ENCODE measurements at regions not wholly inside any gene's neighbourhood (a gene's known extent, or its start where the extent isn't known, plus 50 kb on each side); places are given as distances from the start of the nearest gene placed in this dataset.

DNA sequence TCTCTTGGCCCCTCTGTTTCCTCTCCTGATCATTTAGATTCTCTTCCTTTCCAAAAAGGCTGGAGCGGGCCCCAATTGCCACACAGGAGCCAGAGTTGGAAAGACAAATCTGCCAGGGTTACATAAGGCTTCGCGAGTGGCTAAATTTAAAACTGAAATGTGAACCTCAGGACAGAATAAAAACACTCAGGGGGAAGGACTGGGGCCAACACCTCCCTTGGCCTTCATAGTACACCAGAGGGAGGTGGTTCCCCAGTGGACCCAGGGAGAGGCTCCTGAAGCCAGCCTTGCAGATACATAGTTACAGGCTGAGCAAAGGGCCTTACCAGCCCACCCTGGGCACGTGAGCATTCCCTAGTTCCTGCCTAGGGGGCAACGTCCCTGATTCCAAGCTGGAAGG lies 150.1 kb downstream of the MN1 start:
- ATAC-seq (peak; percentile 89 to 93), DNase-seq (peak; percentile 83 to 95)
- TF ChIP-seq CTCF (IDR thresholded peaks at IDR 0.05 in 4 of 5, conservative IDR thresholded peaks at IDR 0.05 in 1 of 5) (peak in 2 of 5 experiments; percentile 22 to 39), POLR2A (IDR thresholded peaks at IDR 0.05) (peak; percentile 39 to 41)
- H3K36me3 ChIP-seq = no peaks in the 10 kb centered on the region
- H3K27ac ChIP-seq = peak overlapping the region; percentile 86 to 97 (median 96)
- intact Hi-C loops (cut with DNase I; ENCODE audit: low total_unique reads) (loop anchor here (1.0 to 2.0 kb wide), 3 partner anchors 35 to 139 kb away; no protein-coding TSS in a partner anchor), in situ Hi-C loops (cut with MboI; ENCODE audit: low sequenced_read_pairs in 4 of 4) (no loop called here)
- peaks cover 0 to 1% (median 0%) of the 10 kb centered on the region in 3 donors for H3K9me3 ChIP-seq
- peaks cover 34 to 38% of the 10 kb centered on the region in 2 donors for H3K4me1 ChIP-seq
- H3K4me3 ChIP-seq = no peak overlapping the region
- H3K27me3 ChIP-seq = no peaks in the 10 kb centered on the region

DNA sequence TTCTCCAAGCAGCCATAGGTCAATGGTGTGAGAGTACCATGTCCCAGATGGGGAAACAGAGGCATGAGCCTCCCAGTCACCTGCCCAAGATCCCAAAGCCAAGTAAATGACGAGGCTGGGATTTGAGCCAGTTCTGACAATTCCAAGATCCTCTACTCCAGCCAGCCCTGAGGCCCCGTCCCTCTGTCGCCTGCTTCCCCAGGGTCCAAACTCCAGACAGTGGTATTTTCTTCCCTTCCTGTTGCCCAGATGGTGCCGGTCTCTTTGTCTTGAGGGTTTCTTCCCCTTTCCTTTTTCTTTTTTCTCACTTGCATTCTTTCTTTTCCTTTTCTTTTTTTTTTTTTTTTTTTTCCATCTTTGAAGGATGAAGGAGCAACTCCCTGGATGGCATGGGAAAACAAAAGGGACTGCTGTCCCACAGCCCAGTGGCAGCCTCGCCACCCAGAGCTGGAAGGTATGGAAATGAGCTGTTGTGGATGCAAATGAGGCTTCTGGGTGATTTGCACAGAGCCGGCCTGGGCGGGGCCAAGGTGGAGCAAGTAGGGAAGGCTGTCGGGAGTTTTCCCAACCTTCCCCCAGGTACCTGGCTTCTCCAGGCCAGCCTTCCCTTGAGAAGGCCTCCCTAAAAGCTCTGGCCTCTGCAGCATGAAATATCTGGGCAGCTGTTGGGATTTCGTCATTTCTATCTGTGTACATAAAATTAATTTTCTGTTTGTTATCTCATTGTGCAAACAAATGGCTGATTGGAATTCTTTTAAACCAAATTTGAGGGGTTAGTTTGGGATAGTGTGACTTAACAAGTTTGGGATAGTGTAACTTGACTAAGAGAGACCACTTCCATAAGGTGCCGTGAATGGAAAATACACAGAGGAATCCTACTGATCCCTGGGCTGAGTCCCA lies 146.8 kb downstream of the MN1 start:
- no peaks in the 10 kb centered on the region for H3K27me3 ChIP-seq
- peaks cover 34 to 37% of the 10 kb centered on the region in 2 donors for H3K4me1 ChIP-seq
- in situ Hi-C loops (cut with MboI; ENCODE audit: low sequenced_read_pairs in 4 of 4) (no loop called here), intact Hi-C loops (cut with DNase I; ENCODE audit: low total_unique reads) (no loop called here)
- peaks cover 0 to 7% (median 0%) of the 10 kb centered on the region in 3 donors for H3K9me3 ChIP-seq
- TF ChIP-seq CTCF (IDR thresholded peaks at IDR 0.05 in 4 of 5, conservative IDR thresholded peaks at IDR 0.05 in 1 of 5) = no peak
- TF ChIP-seq POLR2A (IDR thresholded peaks at IDR 0.05) = no peak
- no peaks in the 10 kb centered on the region for H3K36me3 ChIP-seq
- peak in 1 of 2 donors; percentile 54 for DNase-seq
- peak in 1 of 2 donors; percentile 17 for ATAC-seq
- H3K27ac ChIP-seq = peak overlapping the region; percentile 71 to 97 (median 91)
- no peak overlapping the region for H3K4me3 ChIP-seq

GRCh38 chr22:27655582-27656185 lies 145.9 kb downstream of the MN1 start:
- H3K36me3 ChIP-seq = no peaks in the 10 kb centered on the region
- ATAC-seq = no peak
- peak overlapping the region in 1 of 4 donors; percentile 96 for H3K27ac ChIP-seq
- DNase-seq = no peak
- intact Hi-C loops (cut with DNase I; ENCODE audit: low total_unique reads) = no loop called here
- in situ Hi-C loops (cut with MboI; ENCODE audit: low sequenced_read_pairs in 4 of 4) = no loop called here
- peaks cover 0 to 7% (median 0%) of the 10 kb centered on the region in 3 donors for H3K9me3 ChIP-seq
- no peaks in the 10 kb centered on the region for H3K27me3 ChIP-seq
- no peak overlapping the region for H3K4me3 ChIP-seq
- no peak for TF ChIP-seq POLR2A (IDR thresholded peaks at IDR 0.05)
- no peak for TF ChIP-seq CTCF (IDR thresholded peaks at IDR 0.05 in 4 of 5, conservative IDR thresholded peaks at IDR 0.05 in 1 of 5)
- peaks cover 26 to 30% of the 10 kb centered on the region in 2 donors for H3K4me1 ChIP-seq

- Histone ChIP-seq H3K4me1 (peaks cover 15 to 20% of the 10 kb centered on the region in 2 donors), H3K27ac (no peak overlapping the region), H3K36me3 (no peaks in the 10 kb centered on the region), H3K4me3 (no peak overlapping the region), H3K9me3 (peaks cover 0 to 7% (median 0%) of the 10 kb centered on the region in 3 donors), H3K27me3 (no peaks in the 10 kb centered on the region)
- intact Hi-C loops (cut with DNase I; ENCODE audit: low total_unique reads) = no loop called here
- in situ Hi-C loops (cut with MboI; ENCODE audit: low sequenced_read_pairs in 4 of 4) = no loop called here
- TF ChIP-seq CTCF (IDR thresholded peaks at IDR 0.05 in 4 of 5, conservative IDR thresholded peaks at IDR 0.05 in 1 of 5) (no peak), POLR2A (IDR thresholded peaks at IDR 0.05) (no peak)
- ATAC-seq (no peak), DNase-seq (no peak)
Observed at GRCh38 chr22:27656970-27657369, 144.6 kb downstream of the MN1 start.

Data from gastrocnemius medialis (tissue), 4 donors.